WERI-Rb-1 (cell line): ENCODE measurements at regions not wholly inside any gene's neighbourhood (a gene's known extent, or its start where the extent isn't known, plus 50 kb on each side); places are given as distances from the start of the nearest gene placed in this dataset.

Experiments used
- DNase-seq: peaks from one replicate; pipeline ENCODE4 v3.0.0-alpha.2; 2020
- H3K27ac ChIP-seq: fragments of 250-450 bp; sonication (Bioruptor Pico); 2 replicates; pipeline ENCODE4 v1.5.1; 2020; ENCODE audit warnings: mild to moderate bottlenecking, moderate library complexity
- H3K27me3 ChIP-seq: fragments of 250-450 bp; sonication (Bioruptor Pico); 2 replicates; pipeline ENCODE4 v1.5.1; 2021; ENCODE audit warnings: mild to moderate bottlenecking, low read depth, moderate library complexity; ENCODE audit not compliant: insufficient read depth, severe bottlenecking
- H3K36me3 ChIP-seq: fragments of 250-450 bp; sonication (Bioruptor Pico); 2 replicates; pipeline ENCODE4 v1.5.1; 2020; ENCODE audit warnings: mild to moderate bottlenecking, moderate library complexity
- H3K4me3 ChIP-seq: 2 replicates; pipeline ENCODE4 v1.5.1; 2011; ENCODE audit warnings: low read depth, mild to moderate bottlenecking, control low read depth, low read length
- H3K9me3 ChIP-seq: fragments of 250-450 bp; sonication (Bioruptor Pico); 2 replicates; pipeline ENCODE4 v1.5.1; 2021; ENCODE audit warnings: mild to moderate bottlenecking, moderate library complexity; ENCODE audit not compliant: severe bottlenecking
- TF ChIP-seq, protein P1 (sequence below): IDR thresholded peaks from 2 replicates; pipeline ENCODE4 v1.5.1; 2011; ENCODE audit warnings: low read depth, mild to moderate bottlenecking, control low read depth, inconsistent platforms, low read length

DNA sequence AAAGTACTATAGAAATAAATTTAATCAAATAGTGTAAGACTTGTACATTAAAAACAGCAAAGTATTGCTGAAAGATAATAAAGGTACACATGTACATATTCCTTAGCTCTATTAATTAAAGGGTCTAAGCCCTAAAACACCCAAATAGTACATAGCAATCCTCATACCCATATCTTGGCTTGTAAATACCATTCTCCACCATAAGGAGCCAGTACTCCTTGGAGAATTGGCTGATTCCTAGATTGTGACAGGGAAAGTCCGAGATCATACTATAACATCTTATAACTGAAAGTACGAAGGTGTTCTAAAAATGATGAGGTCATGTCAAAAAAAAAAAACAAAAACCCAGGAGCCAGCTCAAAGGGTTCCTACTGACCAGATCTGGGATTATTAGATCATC, 614.6 kb downstream of the SUCLG1 start:
- Histone ChIP-seq H3K36me3 (no peaks in the 10 kb centered on the region), H3K9me3 (no peaks in the 10 kb centered on the region), H3K4me3 (no peak overlapping the region), H3K27me3 (no peaks in the 10 kb centered on the region), H3K27ac (no peak overlapping the region)
- TF ChIP-seq, protein P1, sequence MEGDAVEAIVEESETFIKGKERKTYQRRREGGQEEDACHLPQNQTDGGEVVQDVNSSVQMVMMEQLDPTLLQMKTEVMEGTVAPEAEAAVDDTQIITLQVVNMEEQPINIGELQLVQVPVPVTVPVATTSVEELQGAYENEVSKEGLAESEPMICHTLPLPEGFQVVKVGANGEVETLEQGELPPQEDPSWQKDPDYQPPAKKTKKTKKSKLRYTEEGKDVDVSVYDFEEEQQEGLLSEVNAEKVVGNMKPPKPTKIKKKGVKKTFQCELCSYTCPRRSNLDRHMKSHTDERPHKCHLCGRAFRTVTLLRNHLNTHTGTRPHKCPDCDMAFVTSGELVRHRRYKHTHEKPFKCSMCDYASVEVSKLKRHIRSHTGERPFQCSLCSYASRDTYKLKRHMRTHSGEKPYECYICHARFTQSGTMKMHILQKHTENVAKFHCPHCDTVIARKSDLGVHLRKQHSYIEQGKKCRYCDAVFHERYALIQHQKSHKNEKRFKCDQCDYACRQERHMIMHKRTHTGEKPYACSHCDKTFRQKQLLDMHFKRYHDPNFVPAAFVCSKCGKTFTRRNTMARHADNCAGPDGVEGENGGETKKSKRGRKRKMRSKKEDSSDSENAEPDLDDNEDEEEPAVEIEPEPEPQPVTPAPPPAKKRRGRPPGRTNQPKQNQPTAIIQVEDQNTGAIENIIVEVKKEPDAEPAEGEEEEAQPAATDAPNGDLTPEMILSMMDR = no peak
- DNase-seq = no peak

- H3K9me3 ChIP-seq = no peaks in the 10 kb centered on the region
- H3K27me3 ChIP-seq = no peaks in the 10 kb centered on the region
- TF ChIP-seq, protein P1 = no peak
- H3K36me3 ChIP-seq = no peaks in the 10 kb centered on the region
- no peak overlapping the region for H3K4me3 ChIP-seq
- H3K27ac ChIP-seq = no peak overlapping the region
- DNase-seq = no peak
These were observed 616.7 kb downstream of the SUCLG1 start for GRCh38 chr2:83842421-83842820.

DNA sequence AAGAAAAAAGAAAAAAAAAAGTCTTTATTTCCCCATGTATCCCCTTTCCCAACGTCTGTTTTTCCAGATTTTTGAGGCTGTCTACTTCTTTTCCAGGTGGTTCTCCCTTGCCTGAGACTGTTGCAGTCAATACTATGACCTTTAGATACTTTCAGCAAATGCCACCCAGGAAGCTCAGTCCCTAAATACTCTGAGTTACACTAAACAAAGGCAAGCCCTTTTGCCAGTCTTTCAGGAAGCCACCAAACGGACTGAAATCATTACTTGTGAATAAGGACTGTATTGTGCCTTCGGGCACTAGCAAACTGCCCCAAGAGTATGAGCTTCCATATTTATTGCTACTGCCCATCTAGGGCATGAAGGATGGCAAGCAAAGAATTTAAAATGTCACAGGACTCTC, 621.3 kb downstream of the SUCLG1 start:
- no peak overlapping the region for H3K27ac ChIP-seq
- no peak for DNase-seq
- no peaks in the 10 kb centered on the region for H3K27me3 ChIP-seq
- no peaks in the 10 kb centered on the region for H3K36me3 ChIP-seq
- H3K4me3 ChIP-seq = no peak overlapping the region
- TF ChIP-seq, protein P1 = no peak
- H3K9me3 ChIP-seq = no peaks in the 10 kb centered on the region

DNA sequence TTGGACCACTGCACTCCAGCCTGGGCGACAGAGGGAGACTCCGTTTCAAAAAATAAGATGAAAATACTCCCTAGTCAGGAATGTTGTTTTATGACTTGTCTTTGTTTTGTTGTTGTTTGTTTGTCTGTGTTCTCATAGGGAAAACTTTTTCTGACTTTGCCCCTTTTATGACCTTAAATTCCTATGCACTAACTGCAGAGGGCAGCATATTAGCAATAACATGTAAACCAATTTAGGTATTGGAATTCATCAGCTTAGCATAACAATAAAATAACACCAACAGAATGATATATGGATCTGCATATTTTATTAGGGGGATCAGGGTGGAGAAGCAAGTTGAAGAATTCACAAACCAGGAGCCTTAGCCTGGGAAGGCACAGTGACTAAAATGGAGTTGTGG, 631.5 kb downstream of the SUCLG1 start:
- Histone ChIP-seq H3K27ac (no peak overlapping the region), H3K4me3 (no peak overlapping the region), H3K9me3 (no peaks in the 10 kb centered on the region), H3K36me3 (no peaks in the 10 kb centered on the region), H3K27me3 (no peaks in the 10 kb centered on the region)
- TF ChIP-seq, protein P1 = no peak
- DNase-seq = no peak

DNA sequence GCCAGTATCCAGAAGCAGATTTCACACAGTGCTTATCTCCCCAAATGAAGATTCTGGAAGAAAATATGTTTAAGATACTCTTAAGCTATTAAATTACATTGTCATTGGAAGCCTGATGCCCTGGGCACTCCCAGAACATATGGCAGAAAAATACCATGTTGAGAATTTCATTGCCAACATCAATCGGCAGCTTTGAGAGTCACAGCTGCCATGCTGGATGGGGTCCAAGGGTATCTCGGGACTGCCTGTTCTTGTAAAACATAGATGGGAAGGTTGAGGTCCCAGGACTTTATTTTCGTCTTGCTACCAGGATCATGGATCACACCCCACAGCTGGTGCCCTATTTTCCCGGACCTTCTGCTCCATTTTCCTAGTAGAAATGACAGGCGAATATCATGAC, 632.5 kb downstream of the SUCLG1 start:
- Histone ChIP-seq H3K27me3 (no peaks in the 10 kb centered on the region), H3K9me3 (no peaks in the 10 kb centered on the region), H3K36me3 (no peaks in the 10 kb centered on the region), H3K27ac (no peak overlapping the region), H3K4me3 (no peak overlapping the region)
- TF ChIP-seq, protein P1 = no peak
- no peak for DNase-seq

GRCh38 chr2:83823229-83823628, 635.9 kb downstream of the SUCLG1 start:
- no peaks in the 10 kb centered on the region for H3K36me3 ChIP-seq
- H3K27ac ChIP-seq = no peak overlapping the region
- TF ChIP-seq, protein P1 = no peak
- no peaks in the 10 kb centered on the region for H3K27me3 ChIP-seq
- no peak for DNase-seq
- H3K4me3 ChIP-seq = no peak overlapping the region
- H3K9me3 ChIP-seq = no peaks in the 10 kb centered on the region
